Transverse colon (tissue), 4 donors: ENCODE measurements at regions not wholly inside any gene's neighbourhood (a gene's known extent, or its start where the extent isn't known, plus 50 kb on each side); places are given as distances from the start of the nearest gene placed in this dataset.

Source experiments
- DNase-seq: peaks from one replicate; pipeline ENCODE4 v3.0.0-alpha.2; 2019
- H3K27ac ChIP-seq, 4 donors: fragments of 200-600 bp; sonication (generic); 2 replicates each; pipeline ENCODE4 v1.5.1; 2016 to 2018; ENCODE audit warnings: inconsistent platforms in 4 of 4
- H3K27me3 ChIP-seq: fragments of 200-600 bp; sonication (generic); 2 replicates; pipeline ENCODE4 v1.5.1; 2017; ENCODE audit warnings: inconsistent platforms
- H3K36me3 ChIP-seq, 4 donors: fragments of 200-600 bp; sonication (generic); 2 replicates each; pipeline ENCODE4 v1.5.1; 2017 to 2019; ENCODE audit warnings: inconsistent platforms in 4 of 4
- H3K4me1 ChIP-seq, 4 donors: fragments of 200-600 bp; sonication (generic); 2 replicates each; pipeline ENCODE4 v1.5.1; 2017 to 2020; ENCODE audit warnings: inconsistent platforms in 4 of 4
- H3K4me3 ChIP-seq, 4 donors: fragments of 200-600 bp; sonication (generic); 1 replicate in 1 of 4; 2 replicates in 3 of 4; pipeline versions ENCODE4 v1.5.1 to v1.6.1; 2017 to 2019; ENCODE audit warnings: inconsistent platforms in 4 of 4
- H3K9me3 ChIP-seq, 2 donors: fragments of 200-600 bp; sonication (generic); 2 replicates each; pipeline ENCODE4 v1.5.1; 2017 to 2019; ENCODE audit warnings: inconsistent platforms in 2 of 2
- CTCF ChIP-seq, 5 experiments: fragments of 200-600 bp in 3 of 5; fragments of 450-650 bp in 2 of 5; sonication (generic) in 3 of 5; IDR thresholded peaks; 1 replicate in 2 of 5; 2 replicates in 3 of 5; pipeline ENCODE4 v1.5.1; 2016 to 2017; ENCODE audit warnings: antibody characterized with exemption in 5 of 5, inconsistent platforms in 3 of 5, mild to moderate bottlenecking in 2 of 5, moderate library complexity in 1 of 5
- EP300 ChIP-seq: sonication (generic); formaldehyde crosslinking; IDR thresholded peaks from one replicate; pipeline ENCODE4 v1.6.1; 2017; ENCODE audit warnings: antibody characterized with exemption, low read depth
- POLR2A ChIP-seq: fragments of 450-650 bp; IDR thresholded peaks from one replicate; pipeline ENCODE4 v1.6.1; 2016; ENCODE audit warnings: antibody characterized with exemption, mild to moderate bottlenecking, moderate library complexity
- POLR2AphosphoS5 ChIP-seq, 3 donors: sonication (generic); formaldehyde crosslinking; IDR thresholded peaks; one replicate each; pipeline ENCODE4 v1.6.1; 2016; ENCODE audit warnings: antibody characterized with exemption in 3 of 3
- WGBS, 2 donors: methylation state at CpG; one replicate each; pipeline ENCODE4 v1.1.5; 2018; ENCODE audit warnings: low coverage in 1 of 2; 5-methylcytosine and 5-hydroxymethylcytosine counted together
- in situ Hi-C, 4 donors: fragments of 200-750 bp; cut with MboI; loops; one replicate each; pipeline versions ENCODE4 v1.15.0 to v1.15.1; 2017; ENCODE audit warnings: low sequenced_read_pairs in 3 of 4, low pct_ligation_motif_present in 1 of 4, low pct_unique_long_range_greater_than_20kb in 1 of 4
- intact Hi-C: fragments of 100-400 bp; cut with DNase I; formaldehyde crosslinking; loops from one replicate; pipeline ENCODE4 v1.15.1; 2023; ENCODE audit warnings: low total_unique reads

- TF ChIP-seq POLR2A (no peak), CTCF (IDR thresholded peaks at IDR 0.05) (no peak), POLR2AphosphoS5 (IDR thresholded peaks at IDR 0.05) (no peak), EP300 (no peak)
- Histone ChIP-seq H3K27me3 (no peaks in the 10 kb centered on the region), H3K9me3 (no peaks in the 10 kb centered on the region), H3K36me3 (no peaks in the 10 kb centered on the region), H3K4me1 (no peaks in the 10 kb centered on the region), H3K27ac (no peak overlapping the region), H3K4me3 (no peak overlapping the region)
- intact Hi-C loops (no loop called here), in situ Hi-C loops (no loop called here)
- DNase-seq = no peak
- WGBS, 2 donors = 54 to 82% methylated on average over 2 to 5 of the region's 5 CpGs
Measured at GRCh38 chr2:36146765-36147164, 208.8 kb upstream of the CRIM1 start.

GRCh38 chr2:36140391-36140790 is 215.2 kb upstream of the CRIM1 start:
- in situ Hi-C loops (no loop called here), intact Hi-C loops (no loop called here)
- H3K4me1 ChIP-seq = no peaks in the 10 kb centered on the region
- no peak overlapping the region for H3K27ac ChIP-seq
- H3K27me3 ChIP-seq = no peaks in the 10 kb centered on the region
- no peaks in the 10 kb centered on the region for H3K36me3 ChIP-seq
- no peak for DNase-seq
- no peaks in the 10 kb centered on the region for H3K9me3 ChIP-seq
- TF ChIP-seq POLR2AphosphoS5 (IDR thresholded peaks at IDR 0.05) (no peak), POLR2A (no peak), EP300 (no peak), CTCF (IDR thresholded peaks at IDR 0.05) (no peak)
- H3K4me3 ChIP-seq = no peak overlapping the region

GRCh38 chr2:36137612-36138011 is 218.0 kb upstream of the CRIM1 start:
- Histone ChIP-seq H3K4me3 (no peak overlapping the region), H3K4me1 (no peaks in the 10 kb centered on the region), H3K9me3 (no peaks in the 10 kb centered on the region), H3K27ac (no peak overlapping the region), H3K27me3 (no peaks in the 10 kb centered on the region), H3K36me3 (no peaks in the 10 kb centered on the region)
- intact Hi-C loops (no loop called here), in situ Hi-C loops (no loop called here)
- no peak for TF ChIP-seq POLR2AphosphoS5 (IDR thresholded peaks at IDR 0.05)
- no peak for TF ChIP-seq POLR2A
- no peak for TF ChIP-seq EP300
- TF ChIP-seq CTCF (IDR thresholded peaks at IDR 0.05) = no peak
- WGBS, 2 donors = 64 to 68% methylated on average over 3 of the region's 3 CpGs
- no peak for DNase-seq

GRCh38 chr2:36134281-36134680 is 221.3 kb upstream of the CRIM1 start:
- no peak overlapping the region for H3K27ac ChIP-seq
- intact Hi-C loops (no loop called here), in situ Hi-C loops (no loop called here)
- H3K4me1 ChIP-seq = no peaks in the 10 kb centered on the region
- TF ChIP-seq EP300 = no peak
- no peak for TF ChIP-seq POLR2A
- TF ChIP-seq POLR2AphosphoS5 (IDR thresholded peaks at IDR 0.05) = no peak
- TF ChIP-seq CTCF (IDR thresholded peaks at IDR 0.05) = no peak
- no peaks in the 10 kb centered on the region for H3K36me3 ChIP-seq
- H3K27me3 ChIP-seq = no peaks in the 10 kb centered on the region
- H3K9me3 ChIP-seq = no peaks in the 10 kb centered on the region
- no peak for DNase-seq
- no peak overlapping the region for H3K4me3 ChIP-seq
